GM13977 (cell line): ENCODE measurements at regions not wholly inside any gene's neighbourhood (a gene's known extent, or its start where the extent isn't known, plus 50 kb on each side); places are given as distances from the start of the nearest gene placed in this dataset.

Source experiments
- DNase-seq: peaks from one replicate; pipeline ENCODE4 v3.0.0; 2012; ENCODE audit warnings: low spot score
- CTCF ChIP-seq: IDR thresholded peaks from 2 replicates; pipeline ENCODE4 v1.5.1; 2012; ENCODE audit warnings: mild to moderate bottlenecking, control low read depth; ENCODE audit not compliant: insufficient read depth; ENCODE audit errors: extremely low read depth, missing control alignments
- in situ Hi-C: fragments of 300-500 bp; cut with MboI; formaldehyde crosslinking; loops from one replicate; pipeline ENCODE4 v1.12.0; 2022; ENCODE audit warnings: low sequenced_read_pairs, low pct_unique_long_range_greater_than_20kb, mixed read lengths, inconsistent platforms; ENCODE audit not compliant: unreplicated experiment

- no peak for TF ChIP-seq CTCF
- in situ Hi-C loops, result no loop called here
- no peak for DNase-seq
These were observed 934.6 kb downstream of the CCSER2 start for GRCh38 chr10:85262992-85263391.

DNA sequence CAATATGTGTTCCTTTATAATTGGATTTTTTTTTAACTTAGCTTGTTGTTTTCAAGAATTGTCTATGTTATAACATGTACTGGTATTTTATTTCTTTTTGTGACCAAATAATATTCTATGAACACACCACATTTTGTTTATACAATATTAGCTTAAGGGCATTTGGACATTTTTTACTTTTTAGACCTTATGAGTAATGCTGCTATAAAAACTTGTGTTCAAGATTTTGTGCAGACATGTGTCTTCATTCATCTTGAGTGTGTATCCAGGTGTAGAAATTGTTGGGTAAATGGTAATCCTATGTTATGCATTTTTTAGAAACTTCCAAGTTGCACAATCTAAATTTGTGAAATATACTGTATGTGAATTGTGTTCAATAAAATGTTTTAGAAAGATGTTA is 936.7 kb downstream of the CCSER2 start:
- TF ChIP-seq CTCF, result no peak
- in situ Hi-C loops, result no loop called here
- no peak for DNase-seq

- no peak for DNase-seq
- TF ChIP-seq CTCF, result no peak
- in situ Hi-C loops, result no loop called here
These were observed 938.4 kb downstream of the CCSER2 start for GRCh38 chr10:85266808-85267207.

- no peak for TF ChIP-seq CTCF
- DNase-seq, result no peak
- in situ Hi-C loops, result no loop called here
These were observed 951.6 kb downstream of the CCSER2 start for GRCh38 chr10:85280014-85280413.

DNA sequence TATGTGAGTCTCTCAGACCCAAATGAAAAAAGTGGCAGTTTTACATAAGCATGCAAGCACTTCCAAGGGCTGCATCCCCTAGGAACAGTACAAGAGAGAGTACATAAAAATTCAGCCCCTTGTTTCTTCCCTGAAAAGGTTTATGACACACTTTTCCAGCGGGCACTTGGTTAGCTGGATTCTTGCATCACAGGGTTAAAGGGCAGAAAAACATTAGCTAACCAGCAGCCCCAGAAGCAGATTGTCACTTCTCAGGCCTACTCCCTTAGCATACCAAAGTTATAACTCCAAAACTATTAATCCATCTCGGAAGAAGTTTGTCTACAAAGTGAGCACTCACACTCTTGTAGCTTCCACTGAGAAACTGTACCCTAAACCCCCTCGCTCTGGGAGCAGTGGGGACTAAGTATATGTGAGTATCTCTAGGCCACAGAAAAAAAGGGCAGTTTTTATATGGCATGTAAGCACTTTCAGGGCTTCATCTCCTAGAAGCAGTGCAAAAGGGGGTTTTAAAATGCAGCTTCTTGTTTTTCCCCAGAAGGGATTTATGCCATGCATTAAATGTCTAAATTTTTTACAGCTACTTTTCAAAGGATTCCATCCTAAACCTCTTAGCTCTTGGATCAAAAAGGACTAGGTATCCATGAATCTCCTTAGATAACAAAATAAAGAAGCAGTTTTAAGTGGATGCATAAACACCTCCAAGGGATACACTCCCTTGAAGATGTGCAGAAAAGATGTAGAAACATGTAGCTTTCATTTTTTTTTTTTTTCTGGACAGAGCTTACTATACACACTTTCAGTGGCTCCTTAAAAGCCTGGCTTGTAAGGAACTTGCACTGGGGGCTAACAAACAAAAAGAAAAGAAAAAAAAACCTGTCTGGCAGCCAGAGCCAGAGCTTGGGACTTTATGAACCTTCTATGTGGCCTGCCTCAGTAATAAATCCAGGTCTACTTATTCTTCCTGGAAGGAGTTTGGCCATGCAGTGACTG is 956.7 kb downstream of the CCSER2 start:
- DNase-seq, result no peak
- in situ Hi-C loops, result no loop called here
- no peak for TF ChIP-seq CTCF

DNA sequence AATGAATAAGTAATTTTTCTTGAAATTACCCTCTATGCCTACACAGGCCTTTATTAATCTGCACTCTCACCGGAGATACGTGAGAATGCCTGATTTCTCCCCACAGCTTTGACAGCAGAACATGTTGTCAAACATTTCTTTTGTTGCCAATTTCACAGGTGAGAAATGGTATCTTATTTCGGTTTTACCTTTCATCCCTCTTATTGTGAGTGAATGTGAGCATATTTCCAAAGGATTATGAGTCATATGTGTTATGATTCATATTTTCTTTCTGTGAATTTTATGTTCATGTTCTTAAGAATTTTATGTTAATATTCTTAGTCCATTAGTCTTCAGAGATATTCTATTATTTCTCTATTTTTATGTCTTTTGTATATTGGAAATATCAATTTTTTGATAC is 965.1 kb downstream of the CCSER2 start:
- in situ Hi-C loops, result no loop called here
- no peak for TF ChIP-seq CTCF
- DNase-seq, result no peak
